CD14-positive monocyte (primary cell): ENCODE measurements at regions not wholly inside any gene's neighbourhood (a gene's known extent, or its start where the extent isn't known, plus 50 kb on each side); places are given as distances from the start of the nearest gene placed in this dataset.

Experiments
- DNase-seq, 3 donors: peaks; one replicate each; pipeline ENCODE4 v3.0.0-alpha.2; 2011 to 2022
- H2AFZ ChIP-seq: 2 replicates; pipeline ENCODE4 v1.6.0; 2012; ENCODE audit warnings: mild to moderate bottlenecking, low read depth, low read length, inconsistent platforms; ENCODE audit not compliant: insufficient read depth, poor library complexity, severe bottlenecking
- H3K27ac ChIP-seq, 2 donors: 1 replicate in 1 of 2; 2 replicates in 1 of 2; pipeline ENCODE4 v1.5.1; 2012 to 2013; ENCODE audit warnings: low read length in 2 of 2, control low read depth in 1 of 2, inconsistent platforms in 1 of 2, low read depth in 1 of 2, mild to moderate bottlenecking in 1 of 2
- H3K27me3 ChIP-seq, 2 donors: one replicate each; pipeline versions ENCODE4 v1.6.0 to v1.6.1; 2011 to 2013; ENCODE audit warnings: low read length in 2 of 2; ENCODE audit not compliant: control insufficient read depth in 2 of 2, insufficient read depth in 2 of 2
- H3K36me3 ChIP-seq, 2 donors: replicated peaks in 1 of 2; 1 replicate in 1 of 2; 2 replicates in 1 of 2; pipeline versions ENCODE4 v1.5.1 to v1.6.1; 2012 to 2013; ENCODE audit warnings: low read length in 2 of 2, control low read depth in 1 of 2, inconsistent platforms in 1 of 2, mild to moderate bottlenecking in 1 of 2; ENCODE audit not compliant: insufficient read depth in 2 of 2, control insufficient read depth in 1 of 2
- H3K4me1 ChIP-seq, 2 donors: 1 replicate in 1 of 2; 2 replicates in 1 of 2; pipeline versions ENCODE4 v1.5.1 to v1.6.1; 2012 to 2013; ENCODE audit warnings: low read length in 2 of 2, control low read depth in 1 of 2, inconsistent platforms in 1 of 2, mild to moderate bottlenecking in 1 of 2, moderate library complexity in 1 of 2; ENCODE audit not compliant: insufficient read depth in 2 of 2, control insufficient read depth in 1 of 2
- H3K4me2 ChIP-seq: replicated peaks from 2 replicates; pipeline ENCODE3; 2012; ENCODE audit warnings: low read length, moderate library complexity, mild to moderate bottlenecking; ENCODE audit not compliant: poor library complexity, severe bottlenecking; ENCODE audit errors: extremely low read depth
- H3K4me3 ChIP-seq, 3 experiments: fragments of 200-600 bp in 1 of 3; sonication (generic) in 1 of 3; replicated peaks in 1 of 3; 1 replicate in 2 of 3; 2 replicates in 1 of 3; pipeline ENCODE4 v1.5.1; 2011 to 2013; ENCODE audit warnings: low read length in 3 of 3, mild to moderate bottlenecking in 3 of 3, control low read depth in 2 of 3, low read depth in 2 of 3, inconsistent platforms in 1 of 3, moderate library complexity in 1 of 3
- H3K79me2 ChIP-seq: 2 replicates; pipeline ENCODE4 v1.6.0; 2012; ENCODE audit warnings: mild to moderate bottlenecking, control low read depth, inconsistent platforms, low read length, moderate library complexity; ENCODE audit not compliant: insufficient read depth
- H3K9ac ChIP-seq: 2 replicates; pipeline ENCODE4 v1.6.0; 2017; ENCODE audit warnings: low read length, mild to moderate bottlenecking; ENCODE audit not compliant: insufficient read depth, poor library complexity, severe bottlenecking
- H3K9me3 ChIP-seq, 2 donors: replicated peaks in 1 of 2; 1 replicate in 1 of 2; 2 replicates in 1 of 2; pipeline versions ENCODE4 v1.5.1 to v1.6.1; 2012 to 2013; ENCODE audit warnings: low read length in 2 of 2, control low read depth in 1 of 2; ENCODE audit not compliant: control insufficient read depth in 1 of 2, insufficient read depth in 1 of 2
- H4K20me1 ChIP-seq: 2 replicates; pipeline ENCODE4 v1.6.0; 2012; ENCODE audit warnings: mild to moderate bottlenecking, low read length, control low read depth, moderate library complexity; ENCODE audit not compliant: insufficient read depth
- H3K27ac Mint-ChIP-seq, 7 donors: one replicate each; pipeline ENCODE4 v1.8.0; 2020; ENCODE audit warnings: mild to moderate bottlenecking in 7 of 7, mixed read lengths in 7 of 7, moderate library complexity in 6 of 7, inconsistent platforms in 2 of 7
- H3K27me3 Mint-ChIP-seq, 3 donors: one replicate each; pipeline ENCODE4 v1.8.0; 2021 to 2022; ENCODE audit warnings: low read depth in 3 of 3, mild to moderate bottlenecking in 3 of 3, mixed read lengths in 3 of 3, moderate library complexity in 3 of 3, inconsistent platforms in 1 of 3
- H3K36me3 Mint-ChIP-seq, 2 donors: one replicate each; pipeline ENCODE4 v1.8.0; 2020; ENCODE audit warnings: mixed read lengths in 2 of 2, inconsistent platforms in 1 of 2, mild to moderate bottlenecking in 1 of 2
- H3K4me1 Mint-ChIP-seq: one replicate; pipeline ENCODE4 v1.8.0; 2020; ENCODE audit warnings: mild to moderate bottlenecking, mixed read lengths
- H3K4me3 Mint-ChIP-seq, 2 donors: one replicate each; pipeline ENCODE4 v1.8.0; 2020; ENCODE audit warnings: mild to moderate bottlenecking in 2 of 2, mixed read lengths in 2 of 2, moderate library complexity in 1 of 2
- H3K9me3 Mint-ChIP-seq, 7 donors: one replicate each; pipeline ENCODE4 v1.8.0; 2020 to 2022; ENCODE audit warnings: mixed read lengths in 7 of 7, mild to moderate bottlenecking in 6 of 7, moderate library complexity in 6 of 7, inconsistent platforms in 2 of 7
- CTCF ChIP-seq: fragments of 200-600 bp; IDR thresholded peaks from one replicate; pipeline ENCODE4 v1.8.0; 2022; ENCODE audit warnings: antibody characterized with exemption, mild to moderate bottlenecking
- WGBS: methylation state at CpG from one replicate; pipeline ENCODE4 v1.1.5; 2013; ENCODE audit warnings: missing lambda C conversion rate; ENCODE audit not compliant: insufficient coverage; 5-methylcytosine and 5-hydroxymethylcytosine counted together
- intact Hi-C, 2 donors: fragments of 100-400 bp; cut with micrococcal nuclease; formaldehyde crosslinking; loops; one replicate each; pipeline versions ENCODE4 v1.15.0 to v1.15.1; 2023

- Mint-ChIP-seq H3K27ac (peak overlapping the region in 2 of 7 donors; percentile 21 to 63), H3K36me3 (peaks cover 0 to 6% of the 10 kb centered on the region in 2 donors), H3K4me3 (no peak overlapping the region), H3K9me3 (peaks cover 0 to 3% (median 2%) of the 10 kb centered on the region in 7 donors), H3K27me3 (peaks cover 1 to 13% (median 7%) of the 10 kb centered on the region in 3 donors), H3K4me1 (peaks cover 13% of the 10 kb centered on the region)
- Histone ChIP-seq H3K4me3 (no peak overlapping the region), H3K27me3 (no peaks in the 10 kb centered on the region), H3K27ac (no peak overlapping the region), H4K20me1 (no peaks in the 10 kb centered on the region), H3K9ac (no peak overlapping the region), H3K4me1 (peaks cover 0 to 6% of the 10 kb centered on the region in 2 donors), H3K36me3 (no peaks in the 10 kb centered on the region), H3K4me2 (no peak overlapping the region), H2AFZ (no peak overlapping the region), H3K9me3 (peaks cover 0 to 3% of the 10 kb centered on the region in 2 donors), H3K79me2 (no peaks in the 10 kb centered on the region)
- intact Hi-C loops: no loop called here
- no peak for TF ChIP-seq CTCF
- WGBS: 94% methylated on average over 3 of the region's 3 CpGs
- DNase-seq: no peak
Measured at GRCh38 chr9:124188331-124189110, 69.2 kb upstream of the NEK6 start.

GRCh38 chr9:124190761-124191160 is 67.0 kb upstream of the NEK6 start:
- no peak for TF ChIP-seq CTCF
- Mint-ChIP-seq H3K27ac (no peak overlapping the region), H3K9me3 (peaks cover 0 to 4% (median 0%) of the 10 kb centered on the region in 7 donors), H3K27me3 (peaks cover 1 to 11% (median 5%) of the 10 kb centered on the region in 3 donors), H3K36me3 (peaks cover 0 to 6% of the 10 kb centered on the region in 2 donors), H3K4me1 (peaks cover 19% of the 10 kb centered on the region), H3K4me3 (no peak overlapping the region)
- intact Hi-C loops: loop anchor here in 1 of 2 donors (10.0 kb wide), 1 partner anchor 56 kb away; no protein-coding TSS in a partner anchor
- Histone ChIP-seq H3K27me3 (no peaks in the 10 kb centered on the region), H4K20me1 (no peaks in the 10 kb centered on the region), H3K4me3 (no peak overlapping the region), H3K4me1 (peaks cover 0 to 6% of the 10 kb centered on the region in 2 donors), H3K79me2 (no peaks in the 10 kb centered on the region), H3K36me3 (no peaks in the 10 kb centered on the region), H3K9me3 (no peaks in the 10 kb centered on the region), H3K27ac (no peak overlapping the region), H3K9ac (no peak overlapping the region), H2AFZ (no peak overlapping the region), H3K4me2 (no peak overlapping the region)
- 95% methylated on average over 4 of the region's 10 CpGs for WGBS
- DNase-seq: no peak
